OCI-LY7 (cell line): ENCODE measurements at regions not wholly inside any gene's neighbourhood (a gene's known extent, or its start where the extent isn't known, plus 50 kb on each side); places are given as distances from the start of the nearest gene placed in this dataset.

ENCODE experiments used
- BruUV-seq: library from RNA; stranded (reverse); fragments of 400-500 nt; replicated peaks from 2 replicates; lab custom pipeline; 2021; lab: Mats Ljungman, UMichigan
- CTCF ChIA-PET: fragments of 300-600 bp; sonication (Branson Sonifier 250); formaldehyde crosslinking; loops from one replicate; lab custom pipeline; 2022; ENCODE audit warnings: antibody characterized with exemption; ENCODE audit not compliant: unreplicated experiment; lab: Charles Lee
- POLR2A ChIA-PET: fragments of 300-600 bp; sonication (Branson Sonifier 250); formaldehyde crosslinking; loops from one replicate; lab custom pipeline; 2022; ENCODE audit warnings: antibody characterized with exemption; lab: Charles Lee
- DNase-seq: peaks from one replicate; pipeline ENCODE4 v3.0.0-alpha.2; 2015; ENCODE audit warnings: low spot score
- H2AFZ ChIP-seq: fragments of 200-600 bp; sonication (generic), shearing (Covaris generic); 2 replicates; pipeline ENCODE4 v1.6.1; 2014; ENCODE audit warnings: mild to moderate bottlenecking, antibody characterized with exemption, low read length, moderate library complexity
- H3K27ac ChIP-seq: fragments of 200-600 bp; sonication (generic); 2 replicates; pipeline ENCODE4 v1.5.1; 2014; ENCODE audit warnings: mixed run types, low read depth, mild to moderate bottlenecking, moderate library complexity, low read length, inconsistent platforms; ENCODE audit not compliant: poor library complexity, severe bottlenecking
- H3K36me3 ChIP-seq: fragments of 200-600 bp; sonication (generic); 2 replicates; pipeline ENCODE4 v1.6.1; 2014; ENCODE audit warnings: mild to moderate bottlenecking, antibody characterized with exemption, low read length, moderate library complexity, mixed read lengths; ENCODE audit not compliant: insufficient read depth
- H3K4me1 ChIP-seq: fragments of 200-600 bp; sonication (generic); 2 replicates; pipeline ENCODE4 v1.5.1; 2014; ENCODE audit warnings: mild to moderate bottlenecking, low read length; ENCODE audit not compliant: insufficient read depth, poor library complexity, severe bottlenecking
- H3K4me2 ChIP-seq: fragments of 200-600 bp; sonication (generic); 2 replicates; pipeline ENCODE4 v1.6.1; 2014; ENCODE audit warnings: mild to moderate bottlenecking, low read length
- H3K4me3 ChIP-seq: fragments of 200-600 bp; sonication (generic); 2 replicates; pipeline ENCODE4 v1.5.1; 2014; ENCODE audit warnings: mild to moderate bottlenecking, low read depth, low read length; ENCODE audit not compliant: poor library complexity, severe bottlenecking
- H3K79me2 ChIP-seq: fragments of 200-600 bp; sonication (generic); 2 replicates; pipeline ENCODE4 v1.6.1; 2016; ENCODE audit warnings: low read depth, mild to moderate bottlenecking, low read length, moderate library complexity, mixed read lengths; ENCODE audit not compliant: insufficient read depth
- H3K9me2 ChIP-seq: fragments of 200-600 bp; sonication (generic); 2 replicates; pipeline ENCODE4 v1.6.1; 2016; ENCODE audit warnings: mild to moderate bottlenecking, low read length, mixed read lengths; ENCODE audit not compliant: insufficient read depth
- H3K9me3 ChIP-seq: fragments of 200-600 bp; sonication (generic); 2 replicates; pipeline ENCODE4 v1.6.1; 2014; ENCODE audit warnings: mild to moderate bottlenecking, mixed run types, low read length, mixed read lengths
- H4K20me1 ChIP-seq: fragments of 200-600 bp; sonication (generic); 2 replicates; pipeline ENCODE4 v1.6.1; 2014; ENCODE audit warnings: mild to moderate bottlenecking, antibody characterized with exemption, low read length, moderate library complexity, mixed read lengths; ENCODE audit not compliant: insufficient read depth
- CTCF ChIP-seq: fragments of 200-600 bp; sonication (generic); conservative IDR thresholded peaks from 2 replicates; pipeline ENCODE4 v1.5.1; 2014; ENCODE audit warnings: mild to moderate bottlenecking, antibody characterized with exemption, low read length, moderate library complexity, mixed read lengths
- EZH2phosphoT487 ChIP-seq: fragments of 200-600 bp; sonication (generic); IDR thresholded peaks from 2 replicates; pipeline ENCODE4 v1.6.1; 2018; ENCODE audit warnings: low read depth, borderline replicate concordance, mild to moderate bottlenecking, mixed run types, antibody characterized with exemption, low read length, moderate library complexity, mixed read lengths
- intact Hi-C: fragments of 100-400 bp; cut with micrococcal nuclease; formaldehyde crosslinking; loops from one replicate; pipeline ENCODE4 v1.10.0; 2022; ENCODE audit not compliant: unreplicated experiment

GRCh38 chrX:45524296-45524695 lies 323.6 kb upstream of the DIPK2B start:
- Histone ChIP-seq H3K79me2 (no peaks in the 10 kb centered on the region), H3K27ac (no peak overlapping the region), H4K20me1 (no peaks in the 10 kb centered on the region), H3K36me3 (no peaks in the 10 kb centered on the region), H3K4me1 (no peaks in the 10 kb centered on the region), H3K4me3 (no peak overlapping the region), H3K4me2 (no peak overlapping the region), H3K9me3 (no peaks in the 10 kb centered on the region), H3K9me2 (no peaks in the 10 kb centered on the region), H2AFZ (no peak overlapping the region)
- DNase-seq = no peak
- POLR2A ChIA-PET = no interaction called here
- intact Hi-C loops = no loop called here
- no peak for TF ChIP-seq EZH2phosphoT487
- CTCF ChIA-PET = no interaction called here
- no TSS peak for BruUV-seq

DNA sequence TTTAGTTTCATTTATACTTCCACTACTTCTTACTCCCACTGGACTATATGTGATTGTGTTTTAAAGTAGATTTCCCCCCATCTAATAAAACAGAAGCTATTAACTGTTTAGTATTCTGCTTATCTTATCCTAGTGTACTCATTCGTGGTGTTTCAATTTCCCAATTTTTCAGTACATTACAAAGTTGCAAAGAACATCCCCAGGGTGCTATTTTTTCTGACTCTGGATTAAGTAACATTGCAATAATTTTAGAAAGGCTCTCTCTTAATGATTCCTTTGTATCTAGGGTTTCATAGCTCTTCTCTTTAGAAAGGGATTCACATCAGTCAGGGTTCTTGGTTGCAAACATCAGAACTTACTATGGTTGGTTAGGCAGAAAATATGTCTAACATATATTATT lies 317.9 kb upstream of the DIPK2B start:
- ChIA-PET POLR2A (no interaction called here), CTCF (no interaction called here)
- Histone ChIP-seq H2AFZ (no peak overlapping the region), H3K4me1 (no peaks in the 10 kb centered on the region), H3K27ac (no peak overlapping the region), H4K20me1 (no peaks in the 10 kb centered on the region), H3K36me3 (no peaks in the 10 kb centered on the region), H3K9me2 (no peaks in the 10 kb centered on the region), H3K9me3 (no peaks in the 10 kb centered on the region), H3K79me2 (no peaks in the 10 kb centered on the region), H3K4me2 (no peak overlapping the region), H3K4me3 (no peak overlapping the region)
- no TSS peak for BruUV-seq
- TF ChIP-seq CTCF (no peak), EZH2phosphoT487 (no peak)
- DNase-seq = no peak
- intact Hi-C loops = no loop called here

- Histone ChIP-seq H3K27ac (no peak overlapping the region), H3K36me3 (no peaks in the 10 kb centered on the region), H3K79me2 (no peaks in the 10 kb centered on the region), H3K9me2 (no peaks in the 10 kb centered on the region), H2AFZ (no peak overlapping the region), H3K4me3 (no peak overlapping the region), H4K20me1 (no peaks in the 10 kb centered on the region), H3K4me1 (no peaks in the 10 kb centered on the region), H3K4me2 (no peak overlapping the region), H3K9me3 (no peaks in the 10 kb centered on the region)
- POLR2A ChIA-PET = interaction anchor here (0.7 kb wide), 1 partner anchor 155 kb away, joined by 4 read pairs; no protein-coding TSS in a partner anchor
- TF ChIP-seq EZH2phosphoT487 (no peak), CTCF (no peak)
- intact Hi-C loops = no loop called here
- BruUV-seq = no TSS peak
- no peak for DNase-seq
- CTCF ChIA-PET = no interaction called here
These were observed 316.7 kb upstream of the DIPK2B start for GRCh38 chrX:45517090-45517973.
